Testis (tissue), 2 donors: ENCODE measurements at regions not wholly inside any gene's neighbourhood (a gene's known extent, or its start where the extent isn't known, plus 50 kb on each side); places are given as distances from the start of the nearest gene placed in this dataset.

Source experiments
- DNase-seq: peaks from one replicate; pipeline ENCODE4 v3.0.0-alpha.2; 2019
- H3K27ac ChIP-seq, 2 donors: fragments of 200-600 bp; sonication (generic); one replicate each; pipeline ENCODE4 v1.5.1; 2019
- H3K27me3 ChIP-seq: fragments of 200-600 bp; sonication (generic); one replicate; pipeline ENCODE4 v1.5.1; 2019
- H3K36me3 ChIP-seq: fragments of 200-600 bp; sonication (generic); one replicate; pipeline ENCODE4 v1.5.1; 2017; ENCODE audit warnings: low read depth; ENCODE audit errors: missing control alignments
- H3K4me1 ChIP-seq: fragments of 200-600 bp; sonication (generic); one replicate; pipeline ENCODE4 v1.5.1; 2019
- H3K4me3 ChIP-seq, 2 donors: fragments of 200-600 bp; sonication (generic); one replicate each; pipeline ENCODE4 v1.5.1; 2017 to 2019
- H3K9me3 ChIP-seq: fragments of 200-600 bp; sonication (generic); one replicate; pipeline ENCODE4 v1.5.1; 2017
- CTCF ChIP-seq, 3 experiments: fragments of 450-650 bp in 2 of 3; fragments of 200-600 bp in 1 of 3; sonication (generic) in 1 of 3; IDR thresholded peaks; one replicate each; pipeline ENCODE4 v1.5.1; 2016 to 2019; ENCODE audit warnings: antibody characterized with exemption in 3 of 3, mild to moderate bottlenecking in 2 of 3, moderate library complexity in 1 of 3
- POLR2A ChIP-seq: fragments of 450-650 bp; IDR thresholded peaks from one replicate; pipeline ENCODE4 v1.6.1; 2017; ENCODE audit warnings: antibody characterized with exemption, mild to moderate bottlenecking, moderate library complexity
- WGBS, 2 donors: methylation state at CpG; one replicate each; pipeline ENCODE4 v1.1.5; 2018; 5-methylcytosine and 5-hydroxymethylcytosine counted together
- intact Hi-C: fragments of 100-400 bp; cut with DNase I; formaldehyde crosslinking; loops from one replicate; pipeline ENCODE4 v1.15.1; 2023; ENCODE audit warnings: low total_unique reads

GRCh38 chr15:36335224-36335623, 244.2 kb upstream of the CDIN1 start:
- DNase-seq, result no peak
- TF ChIP-seq POLR2A (no peak), CTCF (IDR thresholded peaks at IDR 0.05) (no peak)
- no peaks in the 10 kb centered on the region for H3K27me3 ChIP-seq
- no peaks in the 10 kb centered on the region for H3K4me1 ChIP-seq
- H3K9me3 ChIP-seq, result no peaks in the 10 kb centered on the region
- WGBS, 2 donors, result 82 to 90% methylated on average over 2 of the region's 2 CpGs
- no peaks in the 10 kb centered on the region for H3K36me3 ChIP-seq
- H3K4me3 ChIP-seq, result no peak overlapping the region
- H3K27ac ChIP-seq, result no peak overlapping the region
- intact Hi-C loops, result no loop called here

DNA sequence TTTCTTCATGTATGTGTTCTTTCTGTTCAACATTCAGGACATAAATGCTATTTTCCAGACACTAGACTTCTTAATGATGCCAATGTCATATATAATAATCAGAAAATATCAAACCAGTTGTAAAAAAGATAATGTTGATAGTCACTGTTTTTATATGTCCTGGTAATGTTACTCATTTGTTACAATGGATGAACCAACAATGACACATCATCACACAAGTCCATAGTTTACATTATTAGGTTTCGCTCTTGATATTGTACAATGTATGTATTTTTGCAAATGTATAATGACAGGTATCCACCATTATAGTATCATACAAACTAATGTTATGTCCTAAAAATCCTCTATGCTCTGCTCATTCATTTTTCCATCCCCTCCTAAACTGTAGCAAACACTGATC, 243.8 kb upstream of the CDIN1 start:
- intact Hi-C loops, result no loop called here
- no peaks in the 10 kb centered on the region for H3K9me3 ChIP-seq
- DNase-seq, result no peak
- H3K27ac ChIP-seq, result no peak overlapping the region
- H3K4me1 ChIP-seq, result no peaks in the 10 kb centered on the region
- H3K36me3 ChIP-seq, result no peaks in the 10 kb centered on the region
- no peak overlapping the region for H3K4me3 ChIP-seq
- TF ChIP-seq POLR2A, result no peak
- TF ChIP-seq CTCF (IDR thresholded peaks at IDR 0.05), result no peak
- no peaks in the 10 kb centered on the region for H3K27me3 ChIP-seq
- WGBS, 2 donors, result 90 to 97% methylated on average over 1 of the region's 1 CpG

GRCh38 chr15:36344887-36345286, 234.5 kb upstream of the CDIN1 start:
- DNase-seq, result no peak
- intact Hi-C loops, result no loop called here
- Histone ChIP-seq H3K27me3 (no peaks in the 10 kb centered on the region), H3K4me1 (no peaks in the 10 kb centered on the region), H3K9me3 (no peaks in the 10 kb centered on the region), H3K27ac (no peak overlapping the region), H3K4me3 (no peak overlapping the region), H3K36me3 (no peaks in the 10 kb centered on the region)
- WGBS, 2 donors, result 72 to 96% methylated on average over 2 of the region's 2 CpGs
- TF ChIP-seq POLR2A, result no peak
- TF ChIP-seq CTCF (IDR thresholded peaks at IDR 0.05), result no peak

DNA sequence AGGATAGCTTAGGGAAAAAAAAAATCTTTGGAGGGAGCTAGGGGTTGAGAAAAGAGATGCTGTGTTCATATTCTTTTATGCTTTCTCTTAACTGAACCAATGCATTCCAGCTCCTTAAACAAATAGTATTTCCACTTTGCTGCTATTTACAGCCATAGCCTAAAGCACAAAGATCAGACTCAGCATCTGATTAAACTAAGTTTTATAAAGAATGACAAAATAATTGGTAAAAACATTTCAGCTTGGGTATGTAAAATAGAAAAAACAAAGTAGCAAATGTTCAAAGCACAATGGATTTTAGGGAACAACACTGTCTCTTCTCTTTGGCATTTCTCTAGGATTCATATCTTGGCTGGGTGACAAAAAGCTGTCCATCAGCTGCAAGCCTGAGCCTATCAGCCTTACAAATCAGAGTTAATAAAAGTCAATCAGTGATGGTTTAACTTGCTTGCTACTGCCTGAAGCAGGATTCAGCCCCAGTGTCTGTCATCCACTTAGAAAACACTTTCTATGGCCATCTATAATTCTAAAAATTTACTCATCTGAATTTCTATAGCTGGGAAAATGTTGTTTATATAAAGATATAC, 232.1 kb upstream of the CDIN1 start:
- Histone ChIP-seq H3K27ac (no peak overlapping the region), H3K9me3 (no peaks in the 10 kb centered on the region), H3K36me3 (no peaks in the 10 kb centered on the region), H3K4me1 (no peaks in the 10 kb centered on the region), H3K27me3 (no peaks in the 10 kb centered on the region), H3K4me3 (no peak overlapping the region)
- TF ChIP-seq CTCF (IDR thresholded peaks at IDR 0.05) (no peak), POLR2A (no peak)
- DNase-seq, result no peak
- intact Hi-C loops, result no loop called here

GRCh38 chr15:36356466-36356865, 223.0 kb upstream of the CDIN1 start:
- intact Hi-C loops, result no loop called here
- H3K27me3 ChIP-seq, result no peaks in the 10 kb centered on the region

More at GRCh38 chr15:36356466-36356865, 223.0 kb upstream of the CDIN1 start:
- H3K4me3 ChIP-seq, result no peak overlapping the region
- no peaks in the 10 kb centered on the region for H3K9me3 ChIP-seq
- H3K27ac ChIP-seq, result no peak overlapping the region
- no peak for DNase-seq
- 38 to 44% methylated on average over 4 of the region's 4 CpGs for WGBS, 2 donors
- TF ChIP-seq CTCF (IDR thresholded peaks at IDR 0.05) (no peak), POLR2A (no peak)
- H3K4me1 ChIP-seq, result peaks cover 5% of the 10 kb centered on the region
- H3K36me3 ChIP-seq, result no peaks in the 10 kb centered on the region
